ENCODE measurements at regions not wholly inside any gene's neighbourhood (a gene's known extent, or its start where the extent isn't known, plus 50 kb on each side); places are given as distances from the start of the nearest gene placed in this dataset.

DNA sequence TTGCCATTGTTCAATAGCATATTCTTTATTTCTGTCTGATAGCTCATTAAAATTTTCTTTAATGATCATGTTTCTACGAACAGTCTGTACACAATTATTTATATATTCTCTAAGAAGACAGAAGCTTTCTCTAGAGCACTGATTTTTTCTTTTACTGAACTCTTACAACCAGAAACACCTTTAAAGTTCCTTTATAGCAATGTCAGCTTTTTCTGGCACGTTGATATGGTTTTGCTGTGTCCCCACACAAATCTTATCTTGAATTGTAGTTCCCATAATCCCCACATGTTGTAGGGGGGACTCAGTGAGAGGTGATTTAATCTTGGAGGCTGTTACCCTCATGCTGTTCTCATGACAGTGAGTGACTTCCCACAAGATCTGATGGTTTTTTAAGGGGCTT lies 299.4 kb downstream of the PPARGC1A start:
- TF ChIP-seq CEBPB (tag; IDR thresholded peaks at IDR 0.05) (no peak), MAFK (IDR thresholded peaks at IDR 0.05; ENCODE audit: low read length) (peak; percentile 22; the same call in 1 of the 2 replicates)
- Histone ChIP-seq H3K27ac (ENCODE audit: extremely low read depth, low read depth, low read length) (no peak overlapping the region), H3K4me2 (ENCODE audit: insufficient read depth, low read length) (no peak overlapping the region), H3K79me2 (ENCODE audit: control insufficient read depth, insufficient read depth, low read length) (no peaks in the 10 kb centered on the region), H4K20me1 (replicated peaks; ENCODE audit: control insufficient read depth, insufficient read depth, low read length) (no peaks in the 10 kb centered on the region), H3K36me3 (ENCODE audit: control insufficient read depth, insufficient read depth, low read length) (no peaks in the 10 kb centered on the region), H2AFZ (ENCODE audit: low read depth, low read length) (no peak overlapping the region), H3K9me3 (replicated peaks; ENCODE audit: control insufficient read depth, insufficient read depth, low read depth, low read length) (no peaks in the 10 kb centered on the region; the same call in 1 of the 2 replicates), H3K27me3 (ENCODE audit: control insufficient read depth in 2 of 2, insufficient read depth in 2 of 2, low read length in 2 of 2) (no peaks in the 10 kb centered on the region), H3K4me3 (no peak overlapping the region), H3K9me1 (ENCODE audit: control insufficient read depth, insufficient read depth, low read length) (no peaks in the 10 kb centered on the region), H3K9ac (ENCODE audit: insufficient read depth in 1 of 2, low read depth in 2 of 2, low read length in 2 of 2) (no peak overlapping the region), H3K4me1 (replicated peaks in 1 of 2; ENCODE audit: control insufficient read depth in 2 of 2, insufficient read depth in 2 of 2, low read length in 2 of 2) (no peaks in the 10 kb centered on the region)
- FAIRE-seq (no peak), ATAC-seq (no peak), DNase-seq (ENCODE audit: extremely low read depth in 1 of 4, low spot score in 3 of 4) (no peak)
- ChIA-PET POLR2A (no interaction called here), CTCF (ENCODE audit: low intra/inter-chr PET ratio) (no interaction called here)
- no TSS peak for BruUV-seq (replicated peaks)
- intact Hi-C loops (cut with micrococcal nuclease) (no loop called here), in situ Hi-C loops (cut with MboI) (no loop called here)
- WGBS (ENCODE audit: insufficient coverage, low coverage, missing lambda C conversion rate), result 5% methylated on average over 2 of the region's 2 CpGs

DNA sequence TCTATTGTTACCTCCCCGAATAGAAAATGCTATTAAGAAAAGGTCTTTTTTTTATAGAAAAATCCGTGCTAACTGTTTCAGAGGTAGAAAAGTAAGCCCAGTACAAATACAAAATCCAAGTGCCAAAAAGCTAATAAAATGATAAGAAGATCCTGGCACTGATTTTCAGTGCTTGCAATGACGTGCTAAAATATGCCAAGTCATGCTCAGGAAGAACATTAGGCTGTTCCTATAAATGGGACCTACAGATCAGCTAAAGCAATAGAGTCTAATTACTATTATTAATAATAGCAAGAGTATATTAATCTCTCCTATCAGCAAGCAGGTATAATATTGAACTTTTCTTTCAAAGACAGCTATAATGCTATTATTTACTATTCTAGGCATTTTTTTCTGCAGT lies 305.8 kb downstream of the PPARGC1A start:
- no peak for FAIRE-seq

More for the DNA sequence above, 305.8 kb downstream of the PPARGC1A start:
- WGBS (ENCODE audit: insufficient coverage, low coverage, missing lambda C conversion rate), result 7% methylated on average over 3 of the region's 3 CpGs
- Histone ChIP-seq H3K27ac (ENCODE audit: extremely low read depth, low read depth, low read length) (no peak overlapping the region), H4K20me1 (replicated peaks; ENCODE audit: control insufficient read depth, insufficient read depth, low read length) (no peaks in the 10 kb centered on the region), H3K9me3 (replicated peaks; ENCODE audit: control insufficient read depth, insufficient read depth, low read depth, low read length) (no peaks in the 10 kb centered on the region; the same call in 1 of the 2 replicates), H3K4me2 (ENCODE audit: insufficient read depth, low read length) (no peak overlapping the region), H3K27me3 (ENCODE audit: control insufficient read depth in 2 of 2, insufficient read depth in 2 of 2, low read length in 2 of 2) (no peaks in the 10 kb centered on the region), H2AFZ (ENCODE audit: low read depth, low read length) (no peak overlapping the region), H3K9ac (ENCODE audit: insufficient read depth in 1 of 2, low read depth in 2 of 2, low read length in 2 of 2) (no peak overlapping the region), H3K4me1 (replicated peaks in 1 of 2; ENCODE audit: control insufficient read depth in 2 of 2, insufficient read depth in 2 of 2, low read length in 2 of 2) (no peaks in the 10 kb centered on the region), H3K36me3 (ENCODE audit: control insufficient read depth, insufficient read depth, low read length) (no peaks in the 10 kb centered on the region), H3K4me3 (no peak overlapping the region), H3K79me2 (ENCODE audit: control insufficient read depth, insufficient read depth, low read length) (no peaks in the 10 kb centered on the region), H3K9me1 (ENCODE audit: control insufficient read depth, insufficient read depth, low read length) (no peaks in the 10 kb centered on the region)
- BruUV-seq (replicated peaks), result no TSS peak
- POLR2A ChIA-PET, result interaction anchor here (0.8 kb wide), 1 partner anchor 30 kb away, joined by 3 read pairs; no protein-coding TSS in a partner anchor
- in situ Hi-C loops (cut with MboI) (no loop called here), intact Hi-C loops (cut with micrococcal nuclease) (no loop called here)
- CTCF ChIA-PET (ENCODE audit: low intra/inter-chr PET ratio), result no interaction called here
- TF ChIP-seq HIVEP1 (CRISPR knock-in tag; IDR thresholded peaks at IDR 0.05) (no peak), L3MBTL2 (IDR thresholded peaks at IDR 0.05) (no peak), PKNOX1 (IDR thresholded peaks at IDR 0.05) (no peak), MAFG (tag; conservative IDR thresholded peaks at IDR 0.05) (0 out of 2 replicates have a peak, but pooled peaks have one; percentile 19), MAFF (IDR thresholded peaks at IDR 0.05; ENCODE audit: low read length) (0 out of 2 replicates have a peak, but pooled peaks have one; percentile 6), NFE2L1 (tag; IDR thresholded peaks at IDR 0.05; ENCODE audit: borderline replicate concordance, low read depth) (peak; percentile 22; the same call in 1 of the 2 replicates), NFE2 (IDR thresholded peaks at IDR 0.05; ENCODE audit: low read depth) (0 out of 2 replicates have a peak, but pooled peaks have one; percentile 13)
- DNase-seq (ENCODE audit: extremely low read depth in 1 of 4, low spot score in 3 of 4) (no peak), ATAC-seq (no peak)

Data from K562 (cell line).